ENCODE measurements at regions not wholly inside any gene's neighbourhood (a gene's known extent, or its start where the extent isn't known, plus 50 kb on each side); places are given as distances from the start of the nearest gene placed in this dataset.

DNA sequence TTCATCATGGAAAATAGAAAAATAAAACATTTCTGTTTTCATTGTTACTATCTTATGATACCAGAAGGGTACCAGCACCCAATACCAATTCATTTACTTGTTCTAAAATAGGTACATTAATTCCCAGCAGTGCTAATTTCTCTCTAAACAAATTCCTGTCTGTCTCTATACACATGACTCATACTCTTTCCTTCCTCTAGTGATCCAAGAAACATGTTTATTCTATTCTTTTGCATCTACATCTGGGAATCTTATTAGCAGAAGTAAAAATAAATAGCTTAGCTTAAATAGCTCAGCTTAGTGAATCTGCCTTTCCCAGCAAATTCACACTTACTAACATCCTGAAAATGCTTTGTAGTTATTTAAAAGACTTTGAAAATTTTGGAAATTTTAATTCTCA lies 84.5 kb upstream of the MAPRE2 start:
- Histone ChIP-seq H3K4me3 (no peak overlapping the region), H3K27ac (no peak overlapping the region)
- no peak for DNase-seq (ENCODE audit: low spot score)
- TF ChIP-seq CTCF (IDR thresholded peaks at IDR 0.05): no peak

- TF ChIP-seq CTCF (IDR thresholded peaks at IDR 0.05): no peak
- Histone ChIP-seq H3K4me3 (no peak overlapping the region), H3K27ac (no peak overlapping the region)
- no peak for DNase-seq (ENCODE audit: low spot score)
Observed at GRCh38 chr18:34957119-34957863, 83.9 kb upstream of the MAPRE2 start.

GRCh38 chr18:34957864-34958259 lies 83.4 kb upstream of the MAPRE2 start:
- no peak for TF ChIP-seq CTCF (IDR thresholded peaks at IDR 0.05)
- H3K27ac ChIP-seq: no peak overlapping the region
- H3K4me3 ChIP-seq: no peak overlapping the region
- DNase-seq (ENCODE audit: low spot score): no peak

DNA sequence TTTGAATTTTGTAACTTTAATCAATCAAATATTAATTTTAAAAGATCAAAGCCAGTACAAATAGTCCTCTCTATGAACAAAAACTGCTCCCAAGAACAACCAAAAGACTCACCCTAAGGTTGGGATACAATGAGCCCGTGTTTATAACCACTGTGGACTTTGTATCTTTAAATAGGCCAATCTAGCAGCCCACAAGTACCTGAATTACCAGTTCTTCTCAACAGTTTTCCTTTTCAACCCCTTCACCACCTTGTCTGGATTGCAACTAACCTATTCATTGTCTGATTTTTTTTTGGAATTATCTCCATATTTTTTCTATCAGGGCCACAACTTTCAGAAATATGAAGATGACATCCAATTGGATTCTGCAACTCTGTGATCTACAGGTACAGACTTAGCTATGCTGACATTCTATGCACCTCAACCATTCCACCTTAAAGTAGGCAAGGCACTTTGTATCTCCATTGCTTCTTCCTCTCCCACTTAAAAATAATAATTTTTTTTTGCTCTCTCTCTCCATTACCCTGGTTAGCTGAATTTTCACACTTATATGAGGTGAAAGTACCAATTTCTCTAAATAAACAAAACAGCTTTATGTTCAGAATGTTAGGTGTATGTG lies 81.9 kb upstream of the MAPRE2 start:
- no peak overlapping the region for H3K4me3 ChIP-seq
- TF ChIP-seq CTCF (IDR thresholded peaks at IDR 0.05): no peak
- no peak for DNase-seq (ENCODE audit: low spot score)
- H3K27ac ChIP-seq: no peak overlapping the region

DNA sequence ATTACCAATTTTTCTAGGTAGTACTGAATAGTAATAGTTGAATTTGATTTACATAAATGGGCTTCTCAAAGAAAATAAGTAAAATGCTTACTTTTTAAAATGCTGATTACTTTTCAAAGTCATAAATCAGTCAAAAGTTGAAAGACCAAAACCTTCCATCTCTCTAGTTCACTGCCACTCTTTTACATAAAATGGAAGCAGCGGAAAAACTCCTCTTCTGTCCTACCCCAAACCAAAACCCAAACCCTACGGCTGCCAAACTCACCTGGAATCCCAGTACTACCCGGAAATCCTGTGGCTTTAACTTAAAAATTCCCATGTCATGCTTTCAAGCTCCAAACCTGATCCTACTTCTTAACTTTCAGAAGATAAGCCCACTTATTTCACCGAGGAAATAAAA lies 81.2 kb upstream of the MAPRE2 start:
- no peak for TF ChIP-seq CTCF (IDR thresholded peaks at IDR 0.05)
- Histone ChIP-seq H3K27ac (no peak overlapping the region), H3K4me3 (no peak overlapping the region)
- DNase-seq (ENCODE audit: low spot score): no peak

DNA sequence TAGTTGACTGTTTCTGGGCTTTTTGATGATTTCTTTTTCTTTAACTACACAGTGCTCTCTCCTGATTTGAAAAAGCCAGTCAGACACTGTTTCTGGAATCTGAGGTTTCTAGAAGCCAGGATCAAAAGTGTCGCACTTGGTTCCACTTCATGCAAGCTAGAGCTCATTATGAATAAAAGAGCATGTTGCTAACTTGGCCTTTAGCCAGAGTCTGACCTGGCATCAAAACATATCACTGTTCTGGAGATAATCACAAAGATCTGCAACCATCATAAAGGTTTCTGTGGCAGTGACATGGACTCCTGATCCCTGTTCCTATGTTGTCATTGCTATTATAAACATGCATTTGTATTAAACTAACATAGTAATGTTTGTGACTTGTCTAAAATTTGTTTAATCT lies 76.1 kb upstream of the MAPRE2 start:
- TF ChIP-seq CTCF (IDR thresholded peaks at IDR 0.05): no peak
- no peak for DNase-seq (ENCODE audit: low spot score)
- no peak overlapping the region for H3K27ac ChIP-seq

DNA sequence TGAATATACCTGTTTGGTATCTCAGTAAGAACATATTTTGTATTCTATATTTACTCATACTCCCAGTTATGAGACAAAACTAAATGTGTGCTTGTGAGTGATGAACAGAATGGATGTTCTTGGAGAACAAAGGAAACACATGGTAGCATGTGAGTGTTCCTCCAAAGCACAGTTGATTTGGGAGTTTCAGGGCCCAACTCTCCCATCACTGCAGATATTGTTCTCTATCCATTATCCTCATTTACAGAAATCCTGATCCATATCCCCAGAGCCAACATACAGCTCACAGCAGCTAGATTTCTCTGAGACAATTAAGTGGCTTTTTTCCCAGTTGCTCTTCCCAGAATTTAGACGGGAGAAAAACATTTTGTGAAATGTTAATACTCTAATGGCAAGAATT lies 75.6 kb upstream of the MAPRE2 start:
- TF ChIP-seq CTCF (IDR thresholded peaks at IDR 0.05): no peak
- no peak for DNase-seq (ENCODE audit: low spot score)
- H3K27ac ChIP-seq: no peak overlapping the region
- no peak overlapping the region for H3K4me3 ChIP-seq

More for the DNA sequence above, 76.1 kb upstream of the MAPRE2 start:
- no peak overlapping the region for H3K4me3 ChIP-seq

Measured in coronary artery (tissue), 2 donors.